22Rv1 (cell line): ENCODE measurements at regions not wholly inside any gene's neighbourhood (a gene's known extent, or its start where the extent isn't known, plus 50 kb on each side); places are given as distances from the start of the nearest gene placed in this dataset.

Experiments used
- H3K27ac ChIP-seq: fragments of 450-650 bp; 2 replicates; pipeline ENCODE4 v1.5.1; 2017
- CTCF ChIP-seq: fragments of 450-650 bp; IDR thresholded peaks from 2 replicates; pipeline ENCODE4 v1.5.1; 2017; ENCODE audit warnings: mild to moderate bottlenecking
- ZFX ChIP-seq: fragments of 450-650 bp; IDR thresholded peaks from 2 replicates; pipeline ENCODE4 v1.6.1; 2017; ENCODE audit warnings: antibody characterized with exemption, borderline replicate concordance

- TF ChIP-seq CTCF (no peak), ZFX (no peak)
- no peak overlapping the region for H3K27ac ChIP-seq
Observed at GRCh38 chr12:63025116-63025515, 90.2 kb upstream of the PPM1H start.

GRCh38 chr12:63023926-63024325 lies 89.0 kb upstream of the PPM1H start:
- no peak for TF ChIP-seq CTCF
- TF ChIP-seq ZFX = no peak
- no peak overlapping the region for H3K27ac ChIP-seq

- TF ChIP-seq CTCF (no peak), ZFX (no peak)
- H3K27ac ChIP-seq = no peak overlapping the region
Observed at GRCh38 chr12:63021116-63021515, 86.2 kb upstream of the PPM1H start.

GRCh38 chr12:63020269-63020668 lies 85.3 kb upstream of the PPM1H start:
- no peak for TF ChIP-seq CTCF
- TF ChIP-seq ZFX = no peak
- H3K27ac ChIP-seq = no peak overlapping the region

GRCh38 chr12:63018273-63018672 lies 83.3 kb upstream of the PPM1H start:
- no peak for TF ChIP-seq CTCF
- TF ChIP-seq ZFX = no peak
- H3K27ac ChIP-seq = no peak overlapping the region

GRCh38 chr12:63013302-63013701 lies 78.4 kb upstream of the PPM1H start:
- H3K27ac ChIP-seq = no peak overlapping the region
- TF ChIP-seq ZFX (no peak), CTCF (no peak)

GRCh38 chr12:63010698-63011097 lies 75.7 kb upstream of the PPM1H start:
- no peak overlapping the region for H3K27ac ChIP-seq
- TF ChIP-seq ZFX (no peak), CTCF (no peak)
